COLO829 (cell line): ENCODE measurements at regions not wholly inside any gene's neighbourhood (a gene's known extent, or its start where the extent isn't known, plus 50 kb on each side); places are given as distances from the start of the nearest gene placed in this dataset.

Source experiments
- DNase-seq: peaks from one replicate; pipeline ENCODE4 v3.0.0; 2012; ENCODE audit warnings: low spot score

DNA sequence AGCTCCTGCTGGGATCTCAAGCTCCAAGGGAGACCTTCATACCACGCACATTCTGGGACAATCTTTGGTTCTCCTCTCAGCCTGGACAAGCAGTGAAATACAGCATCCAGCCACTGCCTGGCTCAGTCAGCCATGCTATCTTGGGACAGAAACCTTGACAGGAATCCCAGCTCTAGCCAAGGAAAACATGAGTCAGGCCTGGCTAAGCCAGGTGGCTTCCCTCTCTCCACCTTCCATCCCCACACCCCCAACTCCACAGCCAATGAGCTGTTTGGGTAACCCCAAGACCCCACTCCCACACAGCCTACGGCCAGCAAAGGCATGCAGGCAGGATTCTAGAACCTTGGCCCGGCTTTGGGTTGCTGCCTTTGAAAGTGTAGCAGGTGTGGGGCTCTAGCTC is 64.9 kb downstream of the MCFD2 start:
- no peak for DNase-seq

DNA sequence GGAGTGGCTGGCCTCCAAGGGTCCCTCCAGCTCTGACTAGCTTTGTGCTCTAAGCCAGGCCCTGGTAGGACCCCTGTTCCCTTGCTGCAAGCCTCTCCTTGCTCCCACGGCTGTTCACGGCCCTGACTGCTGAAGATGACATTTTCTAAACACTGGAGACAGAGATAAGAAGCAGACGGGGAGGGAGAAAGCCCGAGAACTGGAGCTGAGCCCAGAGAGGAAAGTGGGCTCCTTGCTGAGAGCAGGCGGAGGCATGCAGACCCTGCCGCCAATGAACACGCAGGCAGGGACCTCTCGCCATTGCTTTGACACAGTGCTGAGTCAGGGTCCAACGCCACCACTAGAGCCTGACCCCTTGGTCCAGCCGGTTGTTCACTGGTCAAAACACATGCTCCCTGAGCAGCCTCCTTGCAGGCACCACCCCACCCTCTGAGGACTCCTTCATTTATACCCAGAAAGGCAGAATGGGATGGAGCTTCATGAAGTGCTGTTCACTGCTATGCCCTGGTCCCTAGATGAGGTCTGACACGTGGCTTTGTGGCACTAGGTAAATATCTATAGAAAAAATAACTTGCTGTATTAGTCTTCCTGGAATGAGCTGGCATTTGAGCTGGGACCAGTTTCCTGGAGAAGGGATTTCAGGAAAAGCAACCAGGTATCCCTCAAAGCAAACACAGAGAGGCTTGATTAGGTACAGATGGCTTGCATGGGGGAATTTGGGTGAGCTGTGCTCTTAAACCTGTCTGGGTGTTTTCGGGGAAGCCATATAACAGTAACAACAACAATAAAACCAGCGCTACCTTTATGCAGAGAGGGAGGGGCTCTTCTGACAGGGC is 65.7 kb downstream of the MCFD2 start:
- no peak for DNase-seq

DNA sequence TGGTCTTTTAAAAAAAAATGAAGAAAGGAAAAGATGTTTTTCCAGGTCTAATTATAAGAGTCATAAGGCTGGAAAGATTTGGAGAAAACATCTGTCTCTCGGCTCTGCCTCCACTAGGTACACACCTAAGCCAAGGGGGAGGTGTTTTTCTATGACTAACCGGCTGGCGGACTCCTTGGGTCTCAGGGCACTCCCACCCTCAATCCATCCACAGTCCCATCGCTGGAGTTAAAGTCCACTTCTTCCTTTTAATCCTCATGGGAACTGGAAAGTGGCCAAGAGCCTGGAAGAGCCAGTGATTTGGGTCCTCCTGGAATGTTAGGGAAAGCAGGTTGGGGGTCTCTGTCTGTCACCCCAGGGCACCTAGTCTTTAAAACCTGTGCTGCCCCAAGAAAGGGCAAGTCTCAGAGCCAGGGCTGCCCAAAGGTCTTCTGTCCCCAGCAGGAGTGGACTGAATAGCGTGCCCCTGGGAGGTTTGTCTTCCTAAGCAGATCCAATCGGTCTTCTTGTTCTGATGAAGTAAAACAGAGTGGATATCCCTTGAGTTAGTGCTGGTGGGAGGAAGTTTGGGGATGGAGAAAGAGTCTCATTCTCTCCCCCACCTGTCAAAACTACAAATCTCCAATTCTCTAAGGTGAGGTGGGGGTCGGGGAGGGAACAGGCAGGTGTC is 66.4 kb downstream of the MCFD2 start:
- no peak for DNase-seq

DNA sequence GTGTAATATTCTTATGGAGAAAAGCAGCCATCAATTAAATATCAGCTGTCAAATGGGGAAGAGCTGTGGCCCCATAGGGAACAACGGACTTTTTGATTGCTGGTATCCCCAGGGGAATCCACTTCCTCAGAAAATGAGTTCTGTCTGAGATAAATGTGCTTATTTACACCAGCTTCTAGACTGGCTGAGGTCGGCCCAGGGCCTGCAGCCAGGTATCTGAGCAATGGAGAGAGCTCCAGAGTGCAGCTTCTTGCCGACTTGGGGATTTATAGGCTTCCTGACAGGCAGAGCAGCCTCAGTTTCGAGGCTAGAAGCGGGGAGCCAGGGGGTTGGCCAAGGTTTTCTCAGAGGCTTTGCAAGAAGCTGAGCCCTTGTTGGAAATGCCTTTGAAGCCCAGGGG is 67.2 kb downstream of the MCFD2 start:
- DNase-seq: peak; percentile 92

DNA sequence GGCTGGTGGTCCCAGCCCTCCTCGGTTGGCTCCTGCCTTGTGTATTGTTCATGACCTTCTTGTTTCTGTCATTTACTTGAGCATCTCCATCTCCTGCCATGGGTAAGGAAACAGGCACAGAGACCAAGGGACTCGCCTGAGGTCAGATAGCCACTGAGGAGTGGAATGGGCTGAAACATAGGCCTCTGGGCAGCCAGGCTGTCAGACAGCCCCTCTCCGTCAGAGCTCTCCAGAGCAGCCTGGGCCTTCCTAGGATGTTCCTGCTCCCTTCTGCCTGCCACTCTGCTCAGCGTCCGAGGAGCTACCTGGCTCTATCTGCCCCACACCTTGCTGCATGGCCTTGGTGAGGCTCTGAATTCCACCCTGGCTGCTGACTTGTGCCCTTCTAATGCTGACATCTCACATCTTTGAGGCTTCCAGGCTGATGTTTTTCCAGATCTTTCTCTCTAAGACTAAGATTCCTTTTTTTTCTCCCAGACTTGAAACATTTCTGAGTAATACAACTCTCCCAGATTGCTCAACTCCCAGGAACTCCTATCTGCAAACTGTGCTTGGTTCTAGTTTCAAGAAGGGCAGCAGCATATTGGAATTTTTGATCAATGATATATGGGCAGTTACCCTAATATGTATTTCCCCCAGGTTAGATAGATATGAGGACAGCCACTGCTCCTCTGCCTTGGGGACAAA is 67.7 kb downstream of the MCFD2 start:
- peak; percentile 45 for DNase-seq

DNA sequence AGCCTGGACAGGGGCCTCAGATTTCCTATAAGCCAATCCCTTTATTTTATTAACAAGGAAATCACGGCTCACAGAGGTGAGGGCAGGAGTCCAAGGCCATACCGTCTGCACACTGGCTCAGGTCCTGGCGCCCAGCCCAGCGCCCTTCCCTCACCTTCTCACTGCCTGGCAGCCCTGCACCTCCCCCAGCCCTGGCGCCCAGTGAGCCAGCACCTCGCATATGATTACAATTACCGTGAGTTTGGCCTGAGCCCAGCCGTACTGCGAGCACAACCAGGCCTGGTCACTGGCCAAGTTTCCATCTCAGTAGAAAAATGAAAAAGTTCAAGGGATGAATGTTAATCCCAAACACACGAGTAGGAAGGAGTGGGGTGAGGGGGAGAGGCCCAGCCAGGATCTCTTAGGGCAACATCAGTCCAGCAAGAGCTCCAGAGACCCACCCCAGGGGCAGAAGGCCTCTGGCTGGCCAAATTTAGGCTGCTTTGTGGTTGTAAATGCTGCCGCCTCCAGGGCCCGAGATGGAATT is 68.4 kb downstream of the MCFD2 start:
- DNase-seq: peak; percentile 31

DNA sequence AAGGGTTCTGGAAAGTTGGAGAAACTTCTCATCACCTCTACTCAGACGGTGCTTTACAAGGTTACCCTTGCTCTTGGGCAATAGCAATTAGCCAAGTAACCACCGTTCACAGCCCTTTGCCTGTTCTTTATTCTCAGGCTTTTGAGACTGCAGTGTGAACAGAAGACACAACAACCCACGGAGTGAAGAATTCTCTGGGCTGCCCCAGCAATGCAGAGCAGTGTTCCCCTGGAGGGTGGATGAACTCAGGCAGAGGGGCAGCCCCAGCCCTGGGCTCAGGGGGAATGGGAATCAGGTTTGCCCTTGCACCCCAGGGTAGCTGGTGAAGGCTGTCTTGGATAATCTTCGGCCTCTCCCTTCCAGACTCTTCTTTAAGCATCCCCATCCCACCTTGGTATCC is 69.1 kb downstream of the MCFD2 start:
- no peak for DNase-seq

DNA sequence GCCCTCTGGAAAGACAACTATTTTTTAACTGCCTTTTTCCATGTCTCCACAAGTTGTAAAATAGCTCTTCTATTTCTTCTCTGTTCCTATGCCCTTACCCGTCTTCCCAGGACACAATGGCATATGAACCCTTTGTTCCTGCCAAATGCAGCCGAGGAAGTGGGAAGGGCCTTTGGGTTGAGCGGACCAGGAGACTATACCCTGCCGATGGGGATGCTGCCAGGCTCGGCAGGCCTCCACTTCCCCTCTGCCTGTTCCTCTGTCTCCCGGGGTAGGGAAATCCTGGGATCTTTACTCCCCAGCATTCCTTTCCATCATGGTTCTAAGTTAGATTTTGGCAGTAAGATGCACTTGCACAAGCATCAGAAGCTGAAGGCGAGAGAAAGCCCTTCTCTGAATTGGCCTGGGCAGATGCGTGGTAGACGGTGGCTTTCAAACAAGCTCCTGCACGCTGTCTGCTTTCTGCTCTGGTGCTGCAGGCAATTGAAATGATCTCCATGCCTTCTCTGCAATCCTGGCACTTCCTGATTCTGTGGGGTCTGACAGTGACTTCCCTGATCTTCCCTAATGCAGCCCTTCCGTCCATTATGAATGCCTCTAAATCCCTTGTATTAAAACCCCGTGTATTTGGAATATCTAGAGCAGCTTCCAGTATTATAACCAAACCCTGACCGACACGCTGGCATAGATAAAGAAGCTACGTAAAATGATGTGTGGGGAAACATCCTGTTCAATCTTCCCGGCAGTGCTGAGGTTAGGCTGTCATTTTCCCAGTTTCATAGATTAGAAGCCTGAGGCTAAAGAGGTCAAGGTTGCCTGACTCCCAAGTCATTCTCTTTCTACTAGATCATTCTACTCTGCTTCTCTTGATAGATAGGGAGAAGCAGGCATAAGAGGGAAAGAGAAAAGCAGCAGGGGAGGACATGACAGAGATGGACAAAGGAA is 69.8 kb downstream of the MCFD2 start:
- no peak for DNase-seq

DNA sequence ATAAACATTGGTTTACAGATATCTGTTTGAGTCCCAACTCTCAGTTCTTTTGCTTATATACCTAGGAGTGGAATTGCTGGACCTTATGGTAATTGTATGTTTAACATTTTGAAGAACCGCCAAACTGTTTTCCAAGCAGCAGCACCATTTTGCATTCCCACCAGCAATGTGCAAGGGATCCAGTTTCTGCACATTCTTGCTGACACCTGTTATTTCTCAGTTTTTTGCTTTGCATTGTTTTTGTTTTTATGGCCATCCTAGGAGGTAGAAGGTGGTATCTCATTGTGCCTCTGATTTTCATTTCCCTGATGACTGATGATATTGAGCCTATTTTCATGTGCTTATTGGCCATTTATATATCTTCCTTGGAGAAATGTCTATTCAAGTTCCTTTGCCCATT is 71.2 kb downstream of the MCFD2 start:
- no peak for DNase-seq

DNA sequence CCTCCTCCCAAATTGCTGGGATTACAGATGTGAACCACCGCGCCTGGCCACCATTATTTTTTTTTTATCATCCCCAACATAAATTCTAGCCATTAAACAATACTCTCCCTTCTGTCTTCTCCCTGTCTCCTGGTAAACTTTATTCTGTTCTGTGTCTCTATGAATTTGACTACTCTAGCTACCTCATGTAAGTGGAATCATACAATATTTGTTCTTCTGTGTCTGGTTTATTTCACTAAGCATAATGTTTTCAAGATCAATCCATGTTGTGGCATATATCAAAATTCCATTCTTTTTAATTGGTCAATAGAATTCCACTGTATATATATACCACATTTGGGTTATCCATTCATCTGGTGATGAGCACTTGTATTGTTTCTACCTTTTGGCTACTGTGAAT is 71.6 kb downstream of the MCFD2 start:
- no peak for DNase-seq

DNA sequence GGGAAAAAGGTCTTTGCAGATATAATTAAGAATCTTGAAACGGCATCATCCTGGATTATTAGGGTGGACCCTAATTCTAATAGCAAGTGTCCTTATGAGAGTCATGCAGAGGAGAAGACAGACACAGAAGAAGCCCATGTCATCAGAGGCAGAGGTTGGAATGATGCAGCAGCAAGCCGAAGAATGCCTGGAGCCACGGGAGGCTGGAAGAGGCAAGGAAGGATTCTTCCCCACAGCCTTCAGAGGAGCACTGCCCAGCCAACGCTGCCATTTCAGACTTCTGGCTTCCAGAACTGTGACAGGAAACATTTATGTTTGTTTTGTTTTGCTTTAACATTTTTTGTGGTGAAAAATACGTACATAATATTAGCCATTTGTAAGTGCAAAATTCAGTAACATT is 72.3 kb downstream of the MCFD2 start:
- no peak for DNase-seq

DNA sequence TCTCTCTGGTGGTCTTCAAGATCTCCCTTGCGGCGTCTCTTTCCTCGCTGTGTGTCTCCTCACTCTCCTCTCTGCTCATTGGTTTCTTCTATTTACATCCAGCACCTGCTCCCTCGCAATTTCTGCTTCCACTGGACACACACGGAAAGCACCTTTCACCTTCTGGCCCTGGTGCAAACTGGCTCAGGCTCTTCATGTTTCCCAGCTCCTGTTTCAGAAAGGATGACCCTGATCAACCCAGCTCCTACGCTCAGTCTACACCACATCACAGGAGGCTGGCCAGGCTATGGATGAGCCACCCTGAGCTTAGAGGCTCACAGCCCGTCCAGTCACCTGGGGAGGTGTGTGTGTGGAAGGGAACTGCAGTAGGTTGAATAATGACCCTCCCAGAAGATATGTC is 72.7 kb downstream of the MCFD2 start:
- DNase-seq: no peak

DNA sequence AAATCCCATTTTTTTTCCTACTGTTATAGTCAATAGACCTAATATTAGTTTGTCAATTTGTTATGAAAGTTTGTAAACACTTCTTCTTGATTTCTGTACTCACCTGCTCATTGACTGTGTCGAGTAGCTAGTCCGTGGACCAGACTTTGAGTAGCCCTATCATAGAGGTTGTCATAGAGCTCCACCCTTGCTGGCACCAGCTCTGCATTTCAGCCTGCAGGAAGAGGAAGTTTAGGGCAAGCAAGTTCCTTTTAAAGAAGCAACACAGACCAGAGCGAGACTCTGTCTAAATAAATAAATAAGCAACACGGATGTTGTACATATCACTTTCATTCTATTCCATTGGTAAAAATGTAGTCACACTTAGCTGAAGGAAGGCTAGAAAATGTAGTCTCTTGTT is 74.0 kb downstream of the MCFD2 start:
- DNase-seq: no peak

DNA sequence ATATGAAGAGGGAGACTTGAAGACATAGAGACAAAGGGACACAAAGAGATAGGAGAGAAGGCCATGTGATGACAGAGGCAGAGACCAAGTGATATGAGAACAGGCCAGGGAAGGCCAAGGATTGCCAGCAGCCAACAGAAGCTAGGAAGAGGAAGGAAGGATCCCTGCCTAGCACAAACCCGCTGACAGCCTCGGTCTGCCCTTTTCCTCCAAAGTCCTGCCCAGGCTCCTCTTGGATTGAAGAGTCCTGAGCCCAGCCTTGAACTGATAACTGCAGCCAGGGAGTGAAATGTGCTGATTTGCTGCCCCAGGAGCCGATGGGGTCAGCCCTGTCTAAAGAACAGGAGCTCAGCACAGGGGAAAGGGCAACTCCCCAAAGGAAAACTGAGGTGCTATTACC is 76.6 kb downstream of the MCFD2 start:
- no peak for DNase-seq

DNA sequence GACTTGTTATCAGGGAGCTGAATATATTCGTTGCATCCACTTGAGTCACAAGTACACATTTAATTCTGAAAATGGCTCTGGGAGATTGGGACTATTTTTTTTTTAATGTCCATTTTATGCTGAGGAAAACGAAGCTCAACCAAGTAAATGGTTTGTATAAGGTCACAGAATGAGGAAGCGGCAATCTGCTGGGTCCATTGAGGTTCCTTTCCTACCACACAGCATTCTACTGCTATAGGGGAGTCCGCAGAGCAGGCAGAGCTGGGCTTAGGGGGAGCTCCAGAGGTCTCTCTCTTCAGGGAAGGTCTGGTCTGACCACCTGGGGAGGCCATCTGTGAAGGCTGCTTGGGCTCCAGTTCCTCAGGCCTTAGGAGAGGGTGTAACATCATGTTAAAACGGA is 77.9 kb downstream of the MCFD2 start:
- no peak for DNase-seq

DNA sequence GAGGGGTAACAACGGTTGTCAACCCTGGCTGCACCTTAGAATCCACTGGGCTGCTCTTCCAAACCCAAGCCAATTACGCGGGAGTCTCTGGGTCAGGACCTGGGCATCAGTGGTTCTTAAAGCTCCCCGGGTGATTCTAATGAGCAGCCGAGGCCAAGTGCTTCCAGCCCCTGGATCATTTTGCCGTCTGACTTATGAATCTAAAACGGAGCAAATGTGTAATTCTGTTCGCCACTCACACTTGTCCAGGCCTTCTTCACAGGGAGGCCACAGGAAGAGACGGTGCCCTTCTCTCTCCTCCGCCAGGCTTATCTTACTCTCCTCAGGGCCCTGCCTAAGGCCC is 78.5 kb downstream of the MCFD2 start:
- no peak for DNase-seq

DNA sequence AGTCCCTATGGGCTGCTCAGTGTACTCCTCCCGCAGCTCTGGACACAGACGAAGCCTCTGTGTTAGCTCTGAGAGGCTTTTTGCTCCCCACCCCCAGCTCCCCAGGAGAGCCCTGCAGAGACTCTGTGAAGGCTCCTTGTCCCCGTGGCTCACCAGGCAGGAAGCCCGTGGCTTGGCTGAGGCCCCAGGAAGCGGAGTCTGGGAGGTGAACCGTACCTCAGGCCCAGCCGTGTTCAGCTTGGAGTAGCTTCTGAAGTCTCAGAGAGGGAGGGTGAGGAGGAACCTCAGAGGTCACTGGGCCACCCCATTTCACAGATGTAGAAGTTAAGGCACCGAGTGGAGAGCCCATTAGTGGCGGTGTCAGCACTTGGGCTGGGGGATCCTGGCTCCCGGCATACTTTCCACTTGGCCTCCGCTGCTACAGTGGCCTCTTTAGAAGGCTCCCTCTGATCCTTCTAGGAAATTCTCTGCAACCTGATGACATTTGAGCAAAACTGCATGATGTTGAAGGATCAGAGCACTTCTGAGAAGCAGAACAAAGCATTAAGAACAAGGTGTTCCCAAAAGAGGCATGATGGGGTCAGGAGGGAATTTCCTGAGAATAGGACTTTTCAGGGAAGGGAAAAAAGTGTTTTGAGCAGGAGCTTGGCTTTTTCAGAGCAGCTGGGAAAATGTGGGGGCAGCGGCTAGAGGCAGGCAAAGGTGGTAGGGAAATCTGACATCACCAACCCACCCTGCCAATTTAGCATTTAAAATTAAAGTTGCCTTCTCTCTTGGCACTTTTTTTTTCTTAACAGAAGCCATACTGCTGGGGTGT is 79.1 kb downstream of the MCFD2 start:
- DNase-seq: no peak

DNA sequence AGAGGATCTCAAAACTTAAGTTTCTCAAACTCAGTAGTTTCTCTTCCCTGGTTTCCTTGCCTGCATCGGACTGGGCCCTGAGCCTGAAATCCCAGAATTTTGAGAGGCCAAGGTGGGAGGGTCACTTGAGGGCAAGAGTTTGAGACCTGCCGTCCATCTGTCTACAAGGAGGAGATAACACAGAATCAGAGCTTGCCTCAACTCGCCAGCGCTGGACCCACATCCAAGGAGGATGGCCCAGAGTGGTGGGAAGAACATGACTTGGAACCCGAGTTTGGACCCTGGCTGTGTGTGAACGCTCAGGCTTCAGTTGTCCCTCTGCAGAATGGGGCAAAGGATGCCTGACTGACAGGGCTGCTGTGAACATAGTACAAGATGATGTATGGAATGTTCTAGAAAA is 80.1 kb downstream of the MCFD2 start:
- no peak for DNase-seq

DNA sequence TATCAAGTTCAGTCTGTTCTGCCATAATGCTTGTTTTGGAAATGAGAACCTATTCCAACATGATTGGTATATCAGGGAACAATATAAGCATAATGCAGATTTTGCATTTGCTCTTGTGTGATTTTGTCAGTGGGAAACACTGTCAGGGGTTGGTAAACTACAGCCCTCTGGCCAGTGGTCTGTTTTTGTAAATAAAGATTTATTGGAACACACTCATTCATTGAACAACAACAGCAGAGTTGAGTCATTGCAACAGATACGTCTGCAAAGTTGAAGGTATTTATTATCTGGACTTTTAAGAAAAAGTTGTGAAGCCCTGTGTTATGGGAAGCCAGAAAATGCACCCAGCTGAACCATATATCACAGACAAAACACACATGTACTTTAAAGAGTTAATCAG is 83.1 kb downstream of the MCFD2 start:
- DNase-seq: no peak

DNA sequence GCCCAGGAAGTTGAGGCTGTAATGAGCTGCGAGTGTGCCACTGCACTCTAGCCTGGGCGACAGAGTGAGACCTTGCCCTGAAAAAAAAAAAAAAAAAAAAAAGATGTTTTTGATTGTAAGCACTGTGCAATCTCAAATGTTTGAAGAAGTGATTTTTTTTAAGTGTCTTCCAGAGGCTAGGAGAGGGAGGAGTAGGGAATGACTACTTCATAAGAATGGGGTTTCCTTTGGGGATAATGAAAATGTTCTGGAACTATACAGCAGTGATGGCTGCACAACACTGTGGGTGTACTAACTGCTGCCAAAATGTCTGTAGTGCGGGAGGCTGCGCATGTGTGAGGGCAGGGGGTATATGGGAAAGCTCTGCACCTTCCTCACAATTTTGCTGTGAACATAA is 83.7 kb downstream of the MCFD2 start:
- DNase-seq: no peak
